ENCODE measurements at regions not wholly inside any gene's neighbourhood (a gene's known extent, or its start where the extent isn't known, plus 50 kb on each side); places are given as distances from the start of the nearest gene placed in this dataset.
"Not testable (repeated sequence)": the region's sequence is repeated elsewhere in the genome, so short reads cannot be mapped to it uniquely, and the experiment has no call there.

- no peaks in the 10 kb centered on the region for H3K4me1 ChIP-seq (ENCODE audit: control insufficient read depth, insufficient read depth, low read length)
- H3K4me3 ChIP-seq (ENCODE audit: low read length), result no peak overlapping the region
- no peaks in the 10 kb centered on the region for H3K36me3 ChIP-seq (ENCODE audit: control insufficient read depth, insufficient read depth, low read length)
- peaks cover 4% of the 10 kb centered on the region for H3K27me3 ChIP-seq (ENCODE audit: control insufficient read depth, insufficient read depth, low read length)
- no peak overlapping the region for H3K9ac ChIP-seq (ENCODE audit: low read length)
- H3K9me3 ChIP-seq (ENCODE audit: control insufficient read depth, low read length), result no peaks in the 10 kb centered on the region
These were observed 1160.2 kb downstream of the TMEM121 start for GRCh38 chr14:106686533-106686932.

DNA sequence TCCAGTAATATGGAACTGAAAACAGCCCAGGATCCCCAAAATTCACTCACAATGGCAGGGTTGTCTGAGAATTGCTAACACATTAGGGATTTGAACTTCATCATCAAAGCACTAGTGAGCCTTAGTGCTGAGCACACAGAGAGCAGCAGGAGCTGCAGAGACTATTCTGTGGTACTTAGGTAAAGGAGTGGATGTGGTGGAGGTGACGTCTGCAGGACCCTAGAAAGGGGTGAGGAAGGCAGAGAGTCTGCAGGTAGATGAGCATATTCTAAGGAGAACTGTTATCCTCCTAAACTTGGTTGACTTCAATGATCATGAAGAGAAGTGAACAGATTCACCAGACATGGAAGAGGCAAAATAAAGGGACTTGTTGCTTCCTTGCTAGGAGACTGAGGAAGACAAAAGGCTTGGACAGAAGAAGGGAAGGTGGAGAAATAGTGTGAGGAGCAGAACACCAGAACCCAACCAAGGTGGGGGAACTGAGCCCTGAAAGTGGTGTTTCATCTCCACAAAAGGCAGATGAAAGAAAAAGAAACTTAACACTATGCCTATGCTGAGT, 1164.0 kb downstream of the TMEM121 start:
- Histone ChIP-seq H3K4me1 (ENCODE audit: control insufficient read depth, insufficient read depth, low read length) (no peaks in the 10 kb centered on the region), H3K4me3 (ENCODE audit: low read length) (no peak overlapping the region), H3K9me3 (ENCODE audit: control insufficient read depth, low read length) (no peaks in the 10 kb centered on the region), H3K36me3 (ENCODE audit: control insufficient read depth, insufficient read depth, low read length) (no peaks in the 10 kb centered on the region), H3K27me3 (ENCODE audit: control insufficient read depth, insufficient read depth, low read length) (no peaks in the 10 kb centered on the region), H3K9ac (ENCODE audit: low read length) (no peak overlapping the region)

GRCh38 chr14:106691601-106692291, 1165.4 kb downstream of the TMEM121 start:
- Histone ChIP-seq H3K4me3 (ENCODE audit: low read length) (no peak overlapping the region), H3K27me3 (ENCODE audit: control insufficient read depth, insufficient read depth, low read length) (no peaks in the 10 kb centered on the region), H3K36me3 (ENCODE audit: control insufficient read depth, insufficient read depth, low read length) (no peaks in the 10 kb centered on the region), H3K9ac (ENCODE audit: low read length) (no peak overlapping the region), H3K4me1 (ENCODE audit: control insufficient read depth, insufficient read depth, low read length) (no peaks in the 10 kb centered on the region), H3K9me3 (ENCODE audit: control insufficient read depth, low read length) (no peaks in the 10 kb centered on the region)

- H3K4me1 ChIP-seq (ENCODE audit: control insufficient read depth, insufficient read depth, low read length), result no peaks in the 10 kb centered on the region
- H3K9ac ChIP-seq (ENCODE audit: low read length), result no peak overlapping the region
- no peaks in the 10 kb centered on the region for H3K27me3 ChIP-seq (ENCODE audit: control insufficient read depth, insufficient read depth, low read length)
- H3K4me3 ChIP-seq (ENCODE audit: low read length), result no peak overlapping the region
- H3K9me3 ChIP-seq (ENCODE audit: control insufficient read depth, low read length), result no peaks in the 10 kb centered on the region
- H3K36me3 ChIP-seq (ENCODE audit: control insufficient read depth, insufficient read depth, low read length), result no peaks in the 10 kb centered on the region
These were observed 1168.4 kb downstream of the TMEM121 start for GRCh38 chr14:106694638-106695393.

- H3K9me3 ChIP-seq (ENCODE audit: control insufficient read depth, low read length); H3K27me3 ChIP-seq (ENCODE audit: control insufficient read depth, insufficient read depth, low read length); H3K36me3 ChIP-seq (ENCODE audit: control insufficient read depth, insufficient read depth, low read length); H3K4me3 ChIP-seq (ENCODE audit: low read length); H3K9ac ChIP-seq (ENCODE audit: low read length); H3K4me1 ChIP-seq (ENCODE audit: control insufficient read depth, insufficient read depth, low read length): not testable (repeated sequence)
These were observed 1172.4 kb downstream of the TMEM121 start for GRCh38 chr14:106698620-106699267.

GRCh38 chr14:106703651-106704050, 1177.3 kb downstream of the TMEM121 start:
- not testable (repeated sequence) for H3K4me1 ChIP-seq (ENCODE audit: control insufficient read depth, insufficient read depth, low read length); H3K9me3 ChIP-seq (ENCODE audit: control insufficient read depth, low read length); H3K27me3 ChIP-seq (ENCODE audit: control insufficient read depth, insufficient read depth, low read length); H3K4me3 ChIP-seq (ENCODE audit: low read length); H3K36me3 ChIP-seq (ENCODE audit: control insufficient read depth, insufficient read depth, low read length); H3K9ac ChIP-seq (ENCODE audit: low read length)

GRCh38 chr14:106706488-106706887, 1180.1 kb downstream of the TMEM121 start:
- H3K4me1 ChIP-seq (ENCODE audit: control insufficient read depth, insufficient read depth, low read length); H3K27me3 ChIP-seq (ENCODE audit: control insufficient read depth, insufficient read depth, low read length); H3K9me3 ChIP-seq (ENCODE audit: control insufficient read depth, low read length); H3K9ac ChIP-seq (ENCODE audit: low read length); H3K4me3 ChIP-seq (ENCODE audit: low read length); H3K36me3 ChIP-seq (ENCODE audit: control insufficient read depth, insufficient read depth, low read length): not testable (repeated sequence)

DNA sequence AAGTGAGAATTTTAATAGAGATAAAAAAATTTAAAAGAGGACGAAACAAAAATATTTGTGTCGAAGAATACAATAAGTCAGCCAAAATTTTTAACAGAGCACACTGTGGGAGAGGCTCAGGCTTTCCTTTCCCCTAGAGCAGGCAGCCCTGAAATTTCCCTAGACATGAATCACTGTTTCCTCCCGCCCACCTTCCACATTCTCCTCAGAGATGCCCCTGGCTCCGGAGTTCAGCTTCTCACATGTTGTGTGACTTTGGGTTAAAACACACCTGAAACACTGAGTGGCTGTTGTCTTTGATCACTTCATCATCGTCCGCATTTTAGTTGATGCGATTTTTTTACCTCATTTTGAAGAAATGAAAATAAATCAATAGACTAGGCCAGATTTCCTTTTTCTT, 1183.8 kb downstream of the TMEM121 start:
- not testable (repeated sequence) for H3K4me3 ChIP-seq (ENCODE audit: low read length); H3K9me3 ChIP-seq (ENCODE audit: control insufficient read depth, low read length); H3K9ac ChIP-seq (ENCODE audit: low read length); H3K27me3 ChIP-seq (ENCODE audit: control insufficient read depth, insufficient read depth, low read length); H3K4me1 ChIP-seq (ENCODE audit: control insufficient read depth, insufficient read depth, low read length); H3K36me3 ChIP-seq (ENCODE audit: control insufficient read depth, insufficient read depth, low read length)

DNA sequence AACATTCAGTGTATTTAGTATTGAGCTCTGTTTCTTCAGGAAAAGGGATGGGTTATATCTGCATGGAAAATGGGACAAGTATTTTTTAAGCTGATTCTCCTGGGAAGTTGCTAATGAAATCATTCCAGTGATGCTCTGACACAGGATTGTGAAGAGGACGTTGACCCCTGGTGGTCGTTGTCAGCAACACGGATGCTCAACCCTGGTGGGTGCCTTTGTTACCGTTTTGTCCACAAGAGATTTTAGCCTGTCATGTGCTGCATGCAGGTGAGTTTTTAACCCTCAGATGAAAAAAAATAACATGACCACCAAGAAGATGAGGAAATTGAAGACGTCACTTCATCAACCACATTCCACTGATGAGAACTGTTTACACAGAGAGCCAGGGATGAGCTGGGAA, 1186.1 kb downstream of the TMEM121 start:
- not testable (repeated sequence) for H3K4me1 ChIP-seq (ENCODE audit: control insufficient read depth, insufficient read depth, low read length); H3K27me3 ChIP-seq (ENCODE audit: control insufficient read depth, insufficient read depth, low read length); H3K36me3 ChIP-seq (ENCODE audit: control insufficient read depth, insufficient read depth, low read length)

DNA sequence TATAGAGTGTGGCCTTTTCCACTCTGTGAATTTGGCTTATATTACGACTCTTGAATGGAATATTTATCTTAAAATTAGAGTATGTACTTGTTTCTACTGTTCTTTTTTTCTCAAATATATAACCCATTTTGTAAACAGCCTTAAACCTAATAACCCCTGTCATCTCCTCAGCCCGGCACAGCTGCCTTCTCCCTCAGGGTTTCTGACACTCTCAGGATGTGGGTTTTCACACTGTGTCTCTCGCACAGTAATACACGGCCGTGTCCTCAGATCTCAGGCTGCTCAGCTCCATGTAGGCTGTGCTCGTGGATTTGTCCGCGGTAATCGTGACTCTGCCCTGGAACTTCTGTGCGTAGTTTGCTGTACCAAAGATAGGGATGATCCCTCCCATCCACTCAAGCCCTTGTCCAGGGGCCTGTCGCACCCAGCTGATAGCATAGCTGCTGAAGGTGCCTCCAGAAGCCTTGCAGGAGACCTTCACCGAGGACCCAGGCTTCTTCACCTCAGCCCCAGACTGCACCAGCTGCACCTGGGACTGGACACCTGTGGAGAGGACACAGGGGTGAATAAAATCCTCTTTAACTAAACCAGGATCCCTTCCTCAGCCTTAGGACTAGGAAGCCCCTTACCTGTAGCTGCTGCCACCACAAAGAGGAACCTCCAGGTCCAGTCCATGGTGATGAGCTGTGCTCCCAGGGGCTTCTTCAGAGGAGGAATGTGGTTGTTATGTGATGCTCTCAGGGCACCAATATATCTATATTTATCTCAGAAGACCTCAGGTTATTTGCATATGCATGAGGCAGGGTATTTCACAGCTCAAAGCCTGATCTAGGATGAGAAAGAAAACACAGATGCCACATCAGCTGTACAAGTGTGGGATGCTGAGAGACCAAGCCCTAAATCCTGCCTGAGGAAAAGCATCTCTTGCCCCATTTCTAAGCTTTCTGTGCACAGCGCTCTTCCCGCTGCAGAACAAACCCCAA, 1188.4 kb downstream of the TMEM121 start:
- not testable (repeated sequence) for H3K4me3 ChIP-seq (ENCODE audit: low read length); H3K27me3 ChIP-seq (ENCODE audit: control insufficient read depth, insufficient read depth, low read length); H3K9me3 ChIP-seq (ENCODE audit: control insufficient read depth, low read length); H3K36me3 ChIP-seq (ENCODE audit: control insufficient read depth, insufficient read depth, low read length); H3K9ac ChIP-seq (ENCODE audit: low read length); H3K4me1 ChIP-seq (ENCODE audit: control insufficient read depth, insufficient read depth, low read length)

More for the DNA sequence above, 1186.1 kb downstream of the TMEM121 start:
- not testable (repeated sequence) for H3K9ac ChIP-seq (ENCODE audit: low read length); H3K9me3 ChIP-seq (ENCODE audit: control insufficient read depth, low read length); H3K4me3 ChIP-seq (ENCODE audit: low read length)

DNA sequence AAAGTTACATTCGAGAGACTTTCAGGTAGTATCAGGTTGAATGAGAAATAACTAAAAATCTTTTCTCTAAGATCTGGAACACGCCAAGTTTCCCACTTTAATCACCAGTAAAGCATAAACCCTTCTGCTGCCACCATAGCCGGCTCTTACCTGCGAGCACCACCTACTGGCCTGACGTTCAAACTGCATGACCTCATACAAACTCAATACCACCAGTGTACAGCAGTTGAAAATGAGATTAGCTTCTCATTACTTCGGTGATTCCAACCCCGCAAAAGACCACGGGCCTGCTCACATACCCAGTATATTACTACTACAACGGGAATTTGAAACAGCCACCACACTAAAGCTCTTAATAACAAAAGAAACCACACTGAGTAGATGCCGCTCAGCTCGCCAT, 1191.2 kb downstream of the TMEM121 start:
- not testable (repeated sequence) for H3K9ac ChIP-seq (ENCODE audit: low read length); H3K27me3 ChIP-seq (ENCODE audit: control insufficient read depth, insufficient read depth, low read length); H3K4me3 ChIP-seq (ENCODE audit: low read length); H3K9me3 ChIP-seq (ENCODE audit: control insufficient read depth, low read length); H3K36me3 ChIP-seq (ENCODE audit: control insufficient read depth, insufficient read depth, low read length); H3K4me1 ChIP-seq (ENCODE audit: control insufficient read depth, insufficient read depth, low read length)
